ENCODE measurements at regions not wholly inside any gene's neighbourhood (a gene's known extent, or its start where the extent isn't known, plus 50 kb on each side); places are given as distances from the start of the nearest gene placed in this dataset.

DNA sequence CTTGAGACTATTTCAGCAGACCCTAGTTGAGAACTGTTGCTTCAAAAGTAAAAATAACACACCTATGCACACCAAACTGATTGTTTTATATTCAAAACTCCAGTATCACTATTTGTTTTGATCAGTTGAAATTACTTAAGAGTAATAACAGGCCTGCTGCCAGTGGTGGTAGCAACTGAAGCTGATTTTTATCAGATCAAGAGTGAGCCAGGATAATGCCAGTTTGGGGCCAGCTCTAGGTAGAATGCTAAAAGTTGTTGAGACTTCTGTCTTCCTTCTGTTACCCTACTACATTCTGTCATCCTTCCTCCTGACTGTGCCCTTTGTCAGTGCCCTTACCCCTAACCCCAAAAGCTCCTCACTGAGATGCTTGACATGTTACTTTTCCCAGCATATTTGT lies 228.7 kb upstream of the SPRY1 start:
- H2AFZ ChIP-seq (ENCODE audit: control insufficient read depth, low read depth, low read length) = no peak overlapping the region
- CTCF ChIA-PET = interaction anchor here (1.1 kb wide), 1 partner anchor 35 kb away, joined by 3 read pairs; no protein-coding TSS in a partner anchor
- no peaks in the 10 kb centered on the region for H3K79me2 ChIP-seq (ENCODE audit: control insufficient read depth, insufficient read depth, low read length)
- no peak overlapping the region for H3K9ac ChIP-seq (ENCODE audit: control insufficient read depth, insufficient read depth, low read length)
- H3K9me3 ChIP-seq (replicated peaks; ENCODE audit: control insufficient read depth, insufficient read depth, low read length) = no peaks in the 10 kb centered on the region
- RAD21 ChIA-PET (ENCODE audit: unreplicated experiment) = no interaction called here
- H3K27me3 ChIP-seq (replicated peaks in 1 of 2; ENCODE audit: control insufficient read depth in 2 of 2, insufficient read depth in 2 of 2, low read length in 1 of 2) = no peaks in the 10 kb centered on the region
- no peaks in the 10 kb centered on the region for H3K36me3 ChIP-seq (ENCODE audit: control insufficient read depth in 2 of 2, insufficient read depth in 2 of 2, low read length in 1 of 2)
- in situ Hi-C loops (cut with MboI) = no loop called here
- intact Hi-C loops (cut with micrococcal nuclease; ENCODE audit: unreplicated experiment) = no loop called here
- SMC1A ChIA-PET (ENCODE audit: uncharacterized antibody, unreplicated experiment) = interaction anchor here (1.3 to 1.4 kb wide), 2 partner anchors 14 to 250 kb away, joined by 3 read pairs; no protein-coding TSS in a partner anchor
- no peaks in the 10 kb centered on the region for H3K4me1 ChIP-seq (ENCODE audit: control insufficient read depth, insufficient read depth, low read length)
- H3K4me3 ChIP-seq = no peak overlapping the region
- no peak overlapping the region for H3K4me2 ChIP-seq (ENCODE audit: control insufficient read depth, insufficient read depth)
- ATAC-seq (no peak), FAIRE-seq (no peak), DNase-seq (ENCODE audit: low read depth, low spot score) (no peak)
- H3K27ac ChIP-seq (ENCODE audit: control insufficient read depth, insufficient read depth) = no peak overlapping the region
- TF ChIP-seq EZH2 (IDR thresholded peaks at IDR 0.05; ENCODE audit: borderline replicate concordance, control insufficient read depth, low read depth, low read length) (no peak), KAT2A (conservative IDR thresholded peaks at IDR 0.05; ENCODE audit: control insufficient read depth, low read depth, low read length) (no peak), MYB (IDR thresholded peaks at IDR 0.05; ENCODE audit: borderline replicate concordance, low read depth, low read length) (no peak), RAD51 (IDR thresholded peaks at IDR 0.05) (no peak), CBFB (IDR thresholded peaks at IDR 0.05; ENCODE audit: low read depth) (no peak), KDM1A (IDR thresholded peaks at IDR 0.05; ENCODE audit: borderline replicate concordance) (no peak), JUND (IDR thresholded peaks at IDR 0.05; ENCODE audit: low read depth, low read length) (no peak), IRF3 (IDR thresholded peaks at IDR 0.05) (no peak)
- POLR2A ChIA-PET = interaction anchor here (1.7 kb wide), 1 partner anchor 11 kb away, joined by 4 read pairs; no protein-coding TSS in a partner anchor
- BruUV-seq (replicated peaks) = no TSS peak
- H4K20me1 ChIP-seq (ENCODE audit: control insufficient read depth, insufficient read depth) = no peaks in the 10 kb centered on the region

DNA sequence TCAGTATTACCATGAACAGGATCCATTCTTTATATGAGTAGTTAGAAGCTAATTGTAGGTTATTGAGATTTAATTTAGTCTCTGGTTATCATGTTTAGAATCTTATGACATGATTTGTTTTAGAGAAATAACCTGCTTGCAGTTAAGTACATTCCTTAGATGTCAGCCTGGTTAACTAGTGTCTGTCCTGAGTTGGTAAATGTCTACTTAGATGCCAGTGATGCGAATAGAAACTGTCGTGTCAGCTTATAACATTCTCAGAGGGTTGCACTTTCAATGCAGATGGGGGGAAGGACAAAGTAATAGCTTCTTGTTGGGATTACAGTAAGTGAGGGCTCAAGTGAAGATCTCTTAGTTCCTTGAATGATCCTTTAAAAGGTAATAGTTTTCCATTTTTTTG lies 227.8 kb upstream of the SPRY1 start:
- Histone ChIP-seq H3K27me3 (replicated peaks in 1 of 2; ENCODE audit: control insufficient read depth in 2 of 2, insufficient read depth in 2 of 2, low read length in 1 of 2) (no peaks in the 10 kb centered on the region), H3K4me1 (ENCODE audit: control insufficient read depth, insufficient read depth, low read length) (no peaks in the 10 kb centered on the region), H3K4me2 (ENCODE audit: control insufficient read depth, insufficient read depth) (no peak overlapping the region), H2AFZ (ENCODE audit: control insufficient read depth, low read depth, low read length) (no peak overlapping the region), H3K36me3 (ENCODE audit: control insufficient read depth in 2 of 2, insufficient read depth in 2 of 2, low read length in 1 of 2) (no peaks in the 10 kb centered on the region), H3K9me3 (replicated peaks; ENCODE audit: control insufficient read depth, insufficient read depth, low read length) (no peaks in the 10 kb centered on the region), H3K79me2 (ENCODE audit: control insufficient read depth, insufficient read depth, low read length) (no peaks in the 10 kb centered on the region), H3K27ac (ENCODE audit: control insufficient read depth, insufficient read depth) (no peak overlapping the region), H4K20me1 (ENCODE audit: control insufficient read depth, insufficient read depth) (no peaks in the 10 kb centered on the region), H3K9ac (ENCODE audit: control insufficient read depth, insufficient read depth, low read length) (no peak overlapping the region), H3K4me3 (no peak overlapping the region)
- no peak for DNase-seq (ENCODE audit: low read depth, low spot score)
- ChIA-PET POLR2A (no interaction called here), SMC1A (ENCODE audit: uncharacterized antibody, unreplicated experiment) (interaction anchor here (1.0 to 1.3 kb wide), 2 partner anchors 38 to 250 kb away, joined by 3 to 4 read pairs; no protein-coding TSS in a partner anchor), CTCF (interaction anchor here (1.0 kb wide), 1 partner anchor 66 kb away, joined by 3 read pairs; no protein-coding TSS in a partner anchor), RAD21 (ENCODE audit: unreplicated experiment) (no interaction called here)
- peak; percentile 60 for ATAC-seq
- WGBS (ENCODE audit: insufficient coverage, insufficient replicate concordance, low lambda C conversion rate, missing lambda C conversion rate) = 56% methylated on average over 2 of the region's 2 CpGs
- in situ Hi-C loops (cut with MboI) = no loop called here
- BruUV-seq (replicated peaks) = no TSS peak
- intact Hi-C loops (cut with micrococcal nuclease; ENCODE audit: unreplicated experiment) = no loop called here
- peak; percentile 13 for FAIRE-seq
- TF ChIP-seq NFIC (IDR thresholded peaks at IDR 0.05; ENCODE audit: low read depth, low read length) (no peak), SMC3 (IDR thresholded peaks at IDR 0.05; ENCODE audit: borderline replicate concordance, low read length) (no peak), KDM1A (IDR thresholded peaks at IDR 0.05; ENCODE audit: borderline replicate concordance) (no peak), ZBTB11 (CRISPR knock-in tag; IDR thresholded peaks at IDR 0.05) (no peak), LARP7 (IDR thresholded peaks at IDR 0.05) (no peak)
